Inflammatory macrophage treated with lipopolysaccharide for 1 hour (primary cell): ENCODE measurements at regions not wholly inside any gene's neighbourhood (a gene's known extent, or its start where the extent isn't known, plus 50 kb on each side); places are given as distances from the start of the nearest gene placed in this dataset.

Experiments used
- DNase-seq, 2 donors: peaks; one replicate each; pipeline ENCODE4 v3.0.0-alpha.2; 2020 to 2022

DNA sequence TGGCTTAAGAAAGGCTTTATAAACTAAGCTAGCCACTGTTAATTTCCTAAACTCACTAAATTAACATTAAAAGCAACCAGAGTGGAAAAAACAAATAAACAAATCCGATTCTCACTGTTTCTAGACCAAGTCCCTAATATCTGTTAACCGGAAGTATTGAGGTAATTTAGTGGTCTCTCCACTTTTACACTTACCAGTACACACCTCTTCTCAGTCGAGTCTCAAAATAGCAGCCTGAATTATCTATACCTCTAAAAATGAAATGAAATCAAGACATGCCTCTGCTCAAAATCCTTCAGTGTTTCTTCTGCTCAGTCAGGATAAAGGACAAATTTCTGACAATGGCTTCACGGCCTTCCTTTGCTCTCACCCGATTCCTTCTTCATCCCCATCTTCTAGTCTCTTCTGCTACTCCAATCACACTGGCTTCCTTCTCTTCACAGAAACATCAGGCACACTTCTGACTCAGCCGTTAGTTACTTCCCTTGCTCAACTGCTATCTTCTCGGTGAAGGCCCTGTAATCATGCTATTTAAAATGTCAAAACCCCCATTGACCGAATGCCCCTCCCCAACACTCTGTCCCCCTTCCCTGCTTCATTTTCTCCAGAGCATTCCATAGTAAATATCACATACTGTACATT lies 161.3 kb downstream of the KITLG start:
- no peak for DNase-seq

- DNase-seq, result no peak
Measured at GRCh38 chr12:88419794-88420193, 160.5 kb downstream of the KITLG start.

- no peak for DNase-seq
Measured at GRCh38 chr12:88420457-88420856, 159.8 kb downstream of the KITLG start.

GRCh38 chr12:88424791-88425730 lies 155.2 kb downstream of the KITLG start:
- no peak for DNase-seq

- DNase-seq, result no peak
Measured at GRCh38 chr12:88428350-88428749, 151.9 kb downstream of the KITLG start.

- no peak for DNase-seq
Measured at GRCh38 chr12:88431246-88431645, 149.0 kb downstream of the KITLG start.

GRCh38 chr12:88432531-88433490 lies 147.5 kb downstream of the KITLG start:
- DNase-seq, result peak; percentile 22 to 44

DNA sequence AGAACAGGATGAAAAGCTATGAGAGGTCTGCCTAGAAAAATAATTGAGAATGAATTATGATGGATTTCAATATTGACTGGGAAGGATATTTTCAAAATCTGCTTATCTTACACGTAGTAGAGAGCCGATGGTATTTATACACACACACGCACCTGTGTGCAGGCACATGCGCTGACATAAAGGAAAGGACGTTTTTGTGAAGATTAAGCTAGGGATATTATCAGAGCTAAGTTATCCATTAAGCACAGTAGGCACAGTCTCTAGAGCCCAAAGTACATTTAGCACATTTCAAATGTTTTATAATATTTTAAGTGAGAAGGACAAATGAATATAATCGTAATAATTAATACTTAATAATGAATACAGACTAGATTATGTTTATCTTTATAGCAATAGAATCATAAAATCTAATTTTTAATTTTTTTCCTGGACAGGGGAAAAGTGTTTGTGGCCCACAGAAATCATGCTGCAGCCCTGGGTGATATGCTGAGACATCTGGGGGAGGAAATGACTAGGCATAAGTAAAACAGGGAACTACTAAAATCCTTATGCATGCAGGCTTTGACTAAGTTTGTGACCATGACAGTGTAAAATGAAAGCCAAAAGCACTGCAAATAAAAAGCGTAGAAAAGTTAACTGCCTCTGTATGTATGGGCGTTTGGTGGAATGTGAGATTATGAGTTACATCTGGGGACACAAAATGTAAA lies 146.1 kb downstream of the KITLG start:
- peak; percentile 72 to 82 for DNase-seq

DNA sequence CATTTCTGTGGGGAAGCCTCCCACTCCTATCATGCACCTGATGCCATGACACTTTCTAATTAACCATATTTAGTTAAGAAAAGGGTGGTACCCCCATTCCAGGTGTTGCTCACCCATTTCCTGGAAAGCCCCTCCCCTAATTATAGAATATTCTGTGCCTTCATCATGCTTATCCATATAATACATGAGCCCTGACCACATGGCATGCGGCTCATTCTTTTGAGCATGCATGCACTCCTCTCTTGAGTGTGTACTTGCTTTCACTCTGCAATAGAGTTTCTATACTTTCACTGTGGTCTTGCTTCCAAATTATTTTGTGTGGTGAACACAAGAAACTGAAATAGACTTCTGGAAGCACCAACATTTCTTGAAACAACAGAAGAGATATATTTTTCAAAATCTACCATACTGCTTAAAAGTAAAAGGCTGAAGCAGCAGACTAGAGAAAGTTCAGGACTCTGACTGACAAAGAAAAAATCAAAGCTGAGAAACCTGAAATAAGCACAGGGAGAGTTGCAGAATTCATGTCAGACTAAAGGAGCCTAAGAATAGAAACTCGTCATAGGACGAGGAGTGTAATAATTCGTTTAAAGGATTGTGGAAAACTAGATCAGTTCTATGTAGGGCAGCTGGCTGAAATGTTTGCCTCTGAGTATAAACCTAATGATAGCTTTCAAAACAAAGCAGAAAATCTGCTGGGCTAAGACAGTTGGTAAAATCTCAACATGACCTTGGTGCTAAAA lies 144.8 kb downstream of the KITLG start:
- DNase-seq, result no peak

GRCh38 chr12:88437226-88437625 lies 143.0 kb downstream of the KITLG start:
- no peak for DNase-seq
